Tibial nerve (tissue), 4 donors: ENCODE measurements at regions not wholly inside any gene's neighbourhood (a gene's known extent, or its start where the extent isn't known, plus 50 kb on each side); places are given as distances from the start of the nearest gene placed in this dataset.

ENCODE experiments used
- DNase-seq, 2 donors: peaks; one replicate each; pipeline ENCODE4 v3.0.0-alpha.2; 2019; ENCODE audit warnings: low spot score in 2 of 2
- H3K27ac ChIP-seq, 4 donors: fragments of 200-600 bp; sonication (generic) in 3 of 4; one replicate each; pipeline ENCODE4 v1.5.1; 2017 to 2019; ENCODE audit warnings: mild to moderate bottlenecking in 1 of 4
- H3K27me3 ChIP-seq, 2 donors: fragments of 200-600 bp; sonication (generic) in 1 of 2; one replicate each; pipeline versions ENCODE4 v1.5.1 to v1.6.0; 2017 to 2019
- H3K36me3 ChIP-seq, 3 donors: fragments of 200-600 bp; sonication (generic); one replicate each; pipeline ENCODE4 v1.5.1; 2018 to 2019
- H3K4me1 ChIP-seq, 4 donors: fragments of 200-600 bp; sonication (generic) in 3 of 4; one replicate each; pipeline ENCODE4 v1.5.1; 2017 to 2019
- H3K4me3 ChIP-seq, 4 donors: fragments of 200-600 bp; sonication (generic) in 3 of 4; one replicate each; pipeline ENCODE4 v1.5.1; 2017 to 2019; ENCODE audit warnings: mild to moderate bottlenecking in 1 of 4, moderate library complexity in 1 of 4
- H3K9me3 ChIP-seq, 4 donors: fragments of 200-600 bp; sonication (generic) in 3 of 4; one replicate each; pipeline ENCODE4 v1.5.1; 2017 to 2019
- EP300 ChIP-seq, 2 donors: sonication (generic); formaldehyde crosslinking; IDR thresholded peaks; one replicate each; pipeline ENCODE4 v1.6.1; 2017; ENCODE audit warnings: antibody characterized with exemption in 2 of 2, mild to moderate bottlenecking in 1 of 2
- POLR2A ChIP-seq, 2 donors: fragments of 450-650 bp; IDR thresholded peaks; one replicate each; pipeline ENCODE4 v1.6.1; 2017; ENCODE audit warnings: antibody characterized with exemption in 2 of 2, mild to moderate bottlenecking in 2 of 2, moderate library complexity in 2 of 2
- WGBS, 2 donors: methylation state at CpG; one replicate each; pipeline ENCODE4 v1.1.5; 2018; 5-methylcytosine and 5-hydroxymethylcytosine counted together
- TF ChIP-seq, protein P1 (sequence below), 5 experiments: fragments of 200-600 bp in 3 of 5; fragments of 450-650 bp in 2 of 5; sonication (generic) in 3 of 5; IDR thresholded peaks; one replicate each; pipeline ENCODE4 v1.5.1; 2016 to 2019; ENCODE audit warnings: antibody characterized with exemption in 5 of 5, mild to moderate bottlenecking in 3 of 5, moderate library complexity in 2 of 5

DNA sequence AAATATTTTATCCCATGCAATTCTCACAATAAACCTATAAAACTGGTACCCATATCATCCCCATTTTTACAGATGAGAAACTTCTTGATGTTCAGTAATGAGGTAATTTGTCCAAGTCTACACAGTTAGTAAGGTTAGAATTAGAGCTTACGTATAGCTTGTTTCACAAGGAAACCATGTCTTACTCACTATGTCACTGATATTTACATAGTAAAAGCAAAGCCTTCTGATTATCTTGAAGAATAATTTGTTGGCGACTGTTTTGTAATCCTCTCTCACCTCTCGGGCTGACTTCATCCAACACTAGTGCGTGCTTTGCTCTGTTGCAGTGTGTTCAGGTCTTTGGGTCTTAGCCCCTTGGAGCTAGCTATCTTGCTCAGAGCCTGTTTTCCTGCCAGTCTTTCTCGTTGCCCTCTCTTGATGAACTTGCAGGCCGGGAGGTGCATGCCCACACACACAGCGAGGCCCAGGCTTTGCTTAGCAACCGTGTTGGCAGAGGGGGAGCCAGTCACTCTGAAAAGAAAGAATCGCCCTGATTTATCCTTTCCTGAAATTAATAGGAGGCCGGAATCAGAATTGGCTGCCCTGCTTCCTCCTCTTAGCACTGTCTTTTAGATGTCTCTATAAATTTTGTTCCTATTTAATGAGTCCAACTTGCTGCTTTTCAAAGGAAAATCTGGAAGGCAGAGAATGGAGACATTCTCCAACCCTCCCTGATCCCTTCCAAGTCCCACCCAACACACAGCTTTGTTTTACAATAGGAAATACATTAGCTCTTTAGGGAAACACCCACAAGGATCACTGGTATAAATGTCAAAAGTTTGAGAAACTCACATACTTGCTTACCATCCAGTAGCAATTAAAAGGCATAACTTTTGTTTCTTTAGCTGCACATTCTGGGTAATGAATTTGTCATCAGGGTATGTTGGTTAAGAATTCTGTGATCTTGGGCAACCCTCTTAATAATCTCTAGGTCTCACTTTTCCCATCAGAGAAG is 97.6 kb upstream of the SEC11C start:
- Histone ChIP-seq H3K9me3 (no peaks in the 10 kb centered on the region), H3K27me3 (no peaks in the 10 kb centered on the region), H3K4me3 (no peak overlapping the region), H3K4me1 (peaks cover 0 to 34% (median 20%) of the 10 kb centered on the region in 4 donors), H3K36me3 (no peaks in the 10 kb centered on the region), H3K27ac (peak overlapping the region; percentile 64 to 83 (median 72))
- 21 to 24% methylated on average over 10 of the region's 10 CpGs for WGBS, 2 donors
- peak in 1 of 2 donors; percentile 31 for TF ChIP-seq EP300 (IDR thresholded peaks at IDR 0.05)
- no peak for TF ChIP-seq POLR2A (IDR thresholded peaks at IDR 0.05)
- DNase-seq: no peak

DNA sequence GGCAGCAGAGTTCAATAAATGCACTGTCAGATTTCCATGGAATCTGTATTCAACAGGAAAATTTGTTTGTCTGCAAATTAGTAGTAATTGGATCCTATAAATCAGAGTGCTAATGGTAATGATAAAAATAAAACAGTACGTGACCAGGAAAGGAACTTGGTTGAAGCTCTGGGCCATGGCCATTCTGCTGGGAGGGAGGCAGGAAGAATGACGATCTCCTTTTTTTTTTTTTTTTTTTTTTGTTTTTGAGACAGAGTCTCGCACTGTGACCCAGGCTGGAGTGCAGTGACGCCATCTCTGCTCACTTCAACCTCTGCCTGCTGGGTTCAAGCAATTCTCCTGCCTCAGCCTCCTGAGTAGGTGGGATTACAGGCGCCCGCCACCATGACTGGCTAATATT is 94.8 kb upstream of the SEC11C start:
- no peak for TF ChIP-seq POLR2A (IDR thresholded peaks at IDR 0.05)
- TF ChIP-seq, protein P1, sequence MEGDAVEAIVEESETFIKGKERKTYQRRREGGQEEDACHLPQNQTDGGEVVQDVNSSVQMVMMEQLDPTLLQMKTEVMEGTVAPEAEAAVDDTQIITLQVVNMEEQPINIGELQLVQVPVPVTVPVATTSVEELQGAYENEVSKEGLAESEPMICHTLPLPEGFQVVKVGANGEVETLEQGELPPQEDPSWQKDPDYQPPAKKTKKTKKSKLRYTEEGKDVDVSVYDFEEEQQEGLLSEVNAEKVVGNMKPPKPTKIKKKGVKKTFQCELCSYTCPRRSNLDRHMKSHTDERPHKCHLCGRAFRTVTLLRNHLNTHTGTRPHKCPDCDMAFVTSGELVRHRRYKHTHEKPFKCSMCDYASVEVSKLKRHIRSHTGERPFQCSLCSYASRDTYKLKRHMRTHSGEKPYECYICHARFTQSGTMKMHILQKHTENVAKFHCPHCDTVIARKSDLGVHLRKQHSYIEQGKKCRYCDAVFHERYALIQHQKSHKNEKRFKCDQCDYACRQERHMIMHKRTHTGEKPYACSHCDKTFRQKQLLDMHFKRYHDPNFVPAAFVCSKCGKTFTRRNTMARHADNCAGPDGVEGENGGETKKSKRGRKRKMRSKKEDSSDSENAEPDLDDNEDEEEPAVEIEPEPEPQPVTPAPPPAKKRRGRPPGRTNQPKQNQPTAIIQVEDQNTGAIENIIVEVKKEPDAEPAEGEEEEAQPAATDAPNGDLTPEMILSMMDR (IDR thresholded peaks at IDR 0.05): no peak
- no peak for TF ChIP-seq EP300 (IDR thresholded peaks at IDR 0.05)

DNA sequence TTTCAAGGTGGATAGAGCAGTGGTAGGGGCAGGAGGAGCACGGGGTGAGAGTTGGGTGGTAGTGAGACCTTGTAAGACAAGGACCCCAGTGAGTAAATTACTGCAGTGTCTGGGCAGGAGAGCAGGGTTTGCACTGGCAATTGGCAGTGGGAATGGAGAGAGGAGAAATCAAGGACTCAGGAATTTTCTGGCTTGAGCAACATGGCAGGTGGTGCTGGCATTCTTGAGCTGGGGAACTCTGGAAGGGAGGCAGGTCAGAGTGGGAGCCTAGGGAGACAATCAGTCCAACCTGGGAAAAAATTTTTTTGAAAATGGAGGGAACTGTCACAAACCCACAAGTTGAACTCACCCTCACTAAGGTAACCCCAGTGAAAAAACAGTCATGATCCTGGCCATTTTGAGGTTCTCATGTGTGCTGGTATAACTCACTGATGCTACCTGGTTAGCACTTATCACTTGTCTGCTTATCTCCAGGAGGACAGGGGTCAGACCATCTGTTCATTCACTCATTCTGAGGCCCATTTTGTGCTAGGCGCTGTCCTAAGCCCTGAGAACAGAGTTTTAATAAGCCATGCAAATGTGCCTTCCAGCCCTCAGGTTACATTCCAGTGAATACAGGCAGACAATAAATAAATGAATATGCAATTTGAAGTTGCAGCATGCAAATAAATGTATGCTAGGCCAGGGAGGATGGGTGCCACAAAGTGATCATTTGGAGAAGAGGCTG is 92.2 kb upstream of the SEC11C start:
- Histone ChIP-seq H3K27ac (no peak overlapping the region), H3K36me3 (no peaks in the 10 kb centered on the region), H3K27me3 (no peaks in the 10 kb centered on the region), H3K9me3 (no peaks in the 10 kb centered on the region), H3K4me1 (peaks cover 0 to 46% (median 9%) of the 10 kb centered on the region in 4 donors), H3K4me3 (no peak overlapping the region)
- 92 to 98% methylated on average over 2 of the region's 2 CpGs for WGBS, 2 donors
- DNase-seq: no peak
- TF ChIP-seq, protein P1 (IDR thresholded peaks at IDR 0.05): no peak
- no peak for TF ChIP-seq EP300 (IDR thresholded peaks at IDR 0.05)
- TF ChIP-seq POLR2A (IDR thresholded peaks at IDR 0.05): no peak

More for the DNA sequence above, 94.8 kb upstream of the SEC11C start:
- H3K4me3 ChIP-seq: no peak overlapping the region
- no peaks in the 10 kb centered on the region for H3K27me3 ChIP-seq
- WGBS, 2 donors: 63 to 79% methylated on average over 6 of the region's 6 CpGs
- no peak for DNase-seq
- H3K4me1 ChIP-seq: peaks cover 0 to 48% (median 22%) of the 10 kb centered on the region in 4 donors
- no peaks in the 10 kb centered on the region for H3K9me3 ChIP-seq
- H3K36me3 ChIP-seq: no peaks in the 10 kb centered on the region
- H3K27ac ChIP-seq: peak overlapping the region in 2 of 4 donors; percentile 26 to 56

DNA sequence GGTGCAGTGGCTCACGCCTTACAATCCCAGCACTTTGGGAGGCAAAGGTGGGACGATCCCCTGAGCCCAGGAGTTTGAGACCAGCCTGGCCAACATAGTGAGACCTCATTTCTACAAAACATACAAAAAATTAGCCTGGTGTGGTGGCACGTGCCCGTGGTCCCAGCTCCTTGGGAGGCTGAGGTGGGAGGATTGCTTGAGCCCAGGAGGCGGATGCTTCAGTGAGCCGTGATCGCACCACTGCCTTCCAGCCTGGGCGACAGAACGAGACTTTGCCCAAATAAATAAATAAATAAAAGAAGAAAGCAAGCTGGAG is 91.7 kb upstream of the SEC11C start:
- Histone ChIP-seq H3K4me3 (no peak overlapping the region), H3K4me1 (peaks cover 0 to 46% (median 11%) of the 10 kb centered on the region in 4 donors), H3K27me3 (no peaks in the 10 kb centered on the region), H3K36me3 (no peaks in the 10 kb centered on the region), H3K27ac (peak overlapping the region in 1 of 4 donors; percentile 6), H3K9me3 (no peaks in the 10 kb centered on the region)
- no peak for TF ChIP-seq POLR2A (IDR thresholded peaks at IDR 0.05)
- TF ChIP-seq, protein P1 (IDR thresholded peaks at IDR 0.05): no peak
- no peak for TF ChIP-seq EP300 (IDR thresholded peaks at IDR 0.05)
- DNase-seq: no peak
- WGBS, 2 donors: 76 to 86% methylated on average over 9 of the region's 9 CpGs

DNA sequence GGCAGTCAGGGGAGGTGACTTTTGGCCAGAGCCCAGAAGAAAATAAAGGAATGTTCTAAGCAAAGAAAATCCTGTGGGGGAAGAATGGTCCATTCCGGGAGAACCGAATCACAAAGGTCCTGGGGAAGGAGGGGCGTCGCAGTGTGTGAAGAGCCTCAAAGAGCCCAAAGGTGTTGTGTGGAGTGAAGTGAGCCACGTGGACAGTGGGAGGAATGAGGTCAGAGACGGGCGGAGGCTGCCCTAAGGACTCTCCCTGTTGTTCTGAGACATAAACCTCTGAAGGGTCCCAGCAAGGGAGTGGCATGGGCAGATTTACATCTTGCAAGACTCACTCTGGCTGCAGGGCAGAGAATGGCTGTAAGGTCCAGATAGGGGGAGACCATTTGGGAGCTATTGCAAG is 91.3 kb upstream of the SEC11C start:
- no peak for DNase-seq
- Histone ChIP-seq H3K4me3 (no peak overlapping the region), H3K9me3 (no peaks in the 10 kb centered on the region), H3K36me3 (no peaks in the 10 kb centered on the region), H3K4me1 (peaks cover 0 to 46% (median 11%) of the 10 kb centered on the region in 4 donors), H3K27ac (peak overlapping the region in 1 of 4 donors; percentile 6), H3K27me3 (no peaks in the 10 kb centered on the region)
- WGBS, 2 donors: 44 to 57% methylated on average over 7 of the region's 7 CpGs
- no peak for TF ChIP-seq POLR2A (IDR thresholded peaks at IDR 0.05)
